HG03280 (cell line): ENCODE measurements at regions not wholly inside any gene's neighbourhood (a gene's known extent, or its start where the extent isn't known, plus 50 kb on each side); places are given as distances from the start of the nearest gene placed in this dataset.
"Not testable (repeated sequence)": the region's sequence is repeated elsewhere in the genome, so short reads cannot be mapped to it uniquely, and the experiment has no call there.

Experiments used
- ATAC-seq: cut with Tn5 transposase; IDR thresholded peaks from one replicate; pipeline ENCODE4 v1.9.1; 2021; ENCODE audit warnings: mild to moderate bottlenecking, moderate library complexity; ENCODE audit not compliant: unreplicated experiment

DNA sequence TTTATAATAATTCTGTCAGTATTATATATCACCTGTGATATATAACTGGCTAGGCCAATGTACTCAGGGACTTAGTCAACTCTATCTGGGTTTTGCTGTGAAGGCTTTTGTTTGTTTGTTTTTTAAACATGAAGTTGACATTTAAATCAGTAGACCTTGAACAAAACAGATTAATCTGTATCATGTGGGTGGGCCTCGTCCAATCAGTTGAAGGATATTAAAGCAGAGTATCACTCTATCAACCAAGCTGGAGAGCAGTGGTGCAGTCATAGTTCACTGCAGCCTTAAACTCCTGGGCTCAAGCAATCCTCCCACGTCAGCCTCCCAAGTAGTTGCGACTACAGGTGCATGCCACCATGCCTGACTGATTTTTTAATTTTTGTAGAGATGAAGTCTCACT is 870.2 kb downstream of the TYW1 start:
- ATAC-seq = no peak

GRCh38 chr7:67870396-67870795 is 873.8 kb downstream of the TYW1 start:
- no peak for ATAC-seq

GRCh38 chr7:67875558-67875957 is 878.9 kb downstream of the TYW1 start:
- ATAC-seq = no peak

DNA sequence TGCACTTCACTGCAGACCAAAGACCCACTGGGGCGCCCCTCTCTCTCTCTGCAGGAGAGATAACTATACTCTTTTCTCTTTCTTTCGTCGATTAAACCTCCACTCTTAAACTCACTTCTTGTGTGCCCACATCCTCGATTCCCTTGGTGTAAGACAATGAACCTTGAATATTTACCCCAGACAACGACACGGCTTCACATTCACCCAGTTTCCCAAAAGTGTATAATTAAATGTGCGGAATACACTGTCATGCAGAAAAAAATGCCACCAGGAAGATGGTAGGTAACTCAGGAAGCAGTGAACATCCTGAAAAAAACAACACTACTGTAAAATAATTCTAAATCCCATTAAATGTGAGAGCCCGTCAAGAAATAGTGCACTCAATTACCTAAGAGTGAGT is 882.2 kb downstream of the TYW1 start:
- no peak for ATAC-seq

GRCh38 chr7:67882843-67883242 is 886.2 kb downstream of the TYW1 start:
- ATAC-seq = no peak

DNA sequence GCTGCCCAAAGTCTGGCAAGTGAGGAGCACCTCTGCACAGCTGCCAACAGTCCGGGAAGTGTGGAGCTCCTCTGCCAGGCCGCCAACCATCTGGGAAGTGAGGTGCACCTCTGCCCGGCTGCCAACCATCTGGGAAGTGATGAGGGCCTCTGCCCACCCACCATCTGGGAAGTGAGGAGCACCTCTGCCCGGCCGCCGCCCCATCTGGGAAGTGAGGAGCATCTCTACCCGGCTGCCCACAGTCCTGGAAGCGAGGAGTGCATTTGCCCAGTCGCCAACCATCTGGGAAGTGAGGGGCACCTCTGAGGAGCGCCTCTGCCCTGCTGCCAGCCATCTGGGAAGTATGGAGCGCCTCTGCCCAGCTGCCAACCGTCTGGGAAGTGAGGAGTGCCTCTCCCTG is 893.7 kb downstream of the TYW1 start:
- ATAC-seq = no peak

- ATAC-seq = no peak
Observed at GRCh38 chr7:67894746-67895145, 898.1 kb downstream of the TYW1 start.

DNA sequence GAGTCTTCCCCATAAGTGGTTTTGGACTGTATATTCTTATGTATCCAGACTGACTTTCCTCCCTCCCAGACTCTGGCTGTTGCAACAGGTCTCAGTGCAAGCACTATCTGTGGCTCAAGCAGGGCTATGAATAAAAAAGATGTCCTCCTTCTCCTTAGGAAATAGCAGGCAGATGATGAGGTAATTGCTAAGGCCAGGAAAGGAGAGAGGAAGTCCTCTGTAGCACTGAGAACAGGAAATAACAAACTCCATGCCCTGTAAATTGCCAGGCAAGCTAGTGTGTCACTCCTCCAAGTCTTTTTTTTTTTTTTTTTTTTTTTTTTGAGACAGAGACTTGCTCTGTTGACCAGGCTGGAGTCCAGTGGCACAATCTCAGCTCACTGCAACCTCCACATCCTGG is 900.1 kb downstream of the TYW1 start:
- no peak for ATAC-seq

GRCh38 chr7:67900456-67900855 is 903.8 kb downstream of the TYW1 start:
- ATAC-seq = no peak

DNA sequence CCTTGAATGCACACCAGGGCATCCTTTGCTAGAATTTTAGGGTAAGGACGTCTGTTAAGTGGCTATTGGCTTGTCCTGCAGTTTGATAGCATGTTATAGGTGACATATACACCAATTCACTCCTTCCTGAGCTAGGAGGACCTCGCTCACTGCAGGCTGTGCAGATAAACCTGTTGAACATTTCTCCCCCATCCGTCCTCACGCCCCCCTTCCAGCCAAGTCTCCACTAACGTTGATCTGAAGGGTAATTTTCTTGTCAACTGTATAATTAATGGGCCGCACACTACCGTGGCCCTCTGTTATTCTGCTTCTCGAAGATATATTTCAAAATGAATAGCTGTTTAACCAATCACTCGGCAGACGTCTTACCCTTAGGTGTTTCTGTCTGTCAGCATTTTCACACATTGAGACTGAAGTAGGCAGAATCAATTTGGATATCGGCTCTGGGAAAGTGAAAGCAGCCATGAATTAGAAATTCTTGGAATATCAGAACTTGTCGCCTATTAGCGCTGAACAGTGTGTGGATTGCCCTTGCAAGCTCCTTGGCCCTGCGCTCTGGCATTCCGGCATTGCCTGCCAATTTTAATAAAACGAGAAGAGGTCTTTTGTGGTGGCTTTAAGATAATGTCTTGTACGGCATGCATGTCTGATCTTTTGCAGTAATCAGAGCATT is 905.3 kb downstream of the TYW1 start:
- no peak for ATAC-seq

DNA sequence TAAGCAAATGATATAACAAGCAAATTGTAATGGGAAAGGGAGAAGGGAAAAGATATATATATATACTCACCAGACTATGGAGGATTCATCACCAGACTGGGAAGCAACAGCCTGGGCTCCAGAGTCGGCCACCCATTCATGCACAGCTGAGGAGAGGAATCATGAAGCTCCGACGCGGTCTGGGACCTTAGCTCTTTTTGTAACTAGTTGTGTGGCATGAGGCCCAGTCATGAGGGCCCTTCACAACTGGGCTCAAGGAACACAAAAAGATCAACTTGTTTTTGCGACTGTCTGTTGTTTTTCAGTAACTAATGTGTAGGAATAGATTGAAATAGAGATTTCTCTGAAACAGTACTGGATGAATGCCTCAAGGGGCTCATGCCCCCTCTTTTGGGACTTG is 911.2 kb downstream of the TYW1 start:
- ATAC-seq = no peak

DNA sequence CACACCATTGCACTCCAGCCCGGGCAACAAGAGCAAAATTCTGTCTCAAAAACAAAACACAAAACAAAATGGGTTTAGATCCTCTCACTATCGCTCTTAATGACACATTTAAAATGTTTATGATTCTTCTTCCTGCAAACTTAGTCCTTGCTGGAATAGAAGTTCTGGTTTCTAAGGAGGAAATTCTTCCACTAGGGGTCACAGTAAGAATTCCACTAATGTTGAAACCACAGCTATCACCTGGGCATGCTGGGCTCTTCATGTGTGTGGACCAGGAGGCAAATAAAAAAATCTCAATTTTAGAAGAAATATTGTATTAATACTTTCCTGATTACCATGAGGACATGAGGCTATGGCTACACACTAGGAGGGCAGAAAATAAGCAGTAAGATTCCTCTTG is 915.8 kb downstream of the TYW1 start:
- ATAC-seq = no peak

DNA sequence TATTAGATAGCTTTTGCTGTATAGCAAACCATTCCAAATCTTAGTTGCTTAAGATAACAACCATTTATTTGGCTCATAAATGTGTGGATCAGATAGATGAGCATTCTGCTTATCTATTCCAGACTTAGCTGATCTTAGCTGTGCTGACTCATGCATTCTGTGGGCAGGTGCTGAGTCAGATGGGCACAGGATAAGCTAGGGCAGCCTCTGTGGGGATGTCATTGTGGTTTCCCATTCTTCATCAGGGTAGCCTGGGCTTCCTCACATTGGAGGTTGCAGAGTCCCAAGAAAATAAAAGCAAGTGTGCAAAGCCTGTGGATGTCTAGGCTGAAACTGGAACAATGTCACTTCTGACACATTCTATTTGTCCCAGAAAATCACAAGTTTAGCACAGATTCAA is 917.0 kb downstream of the TYW1 start:
- no peak for ATAC-seq

DNA sequence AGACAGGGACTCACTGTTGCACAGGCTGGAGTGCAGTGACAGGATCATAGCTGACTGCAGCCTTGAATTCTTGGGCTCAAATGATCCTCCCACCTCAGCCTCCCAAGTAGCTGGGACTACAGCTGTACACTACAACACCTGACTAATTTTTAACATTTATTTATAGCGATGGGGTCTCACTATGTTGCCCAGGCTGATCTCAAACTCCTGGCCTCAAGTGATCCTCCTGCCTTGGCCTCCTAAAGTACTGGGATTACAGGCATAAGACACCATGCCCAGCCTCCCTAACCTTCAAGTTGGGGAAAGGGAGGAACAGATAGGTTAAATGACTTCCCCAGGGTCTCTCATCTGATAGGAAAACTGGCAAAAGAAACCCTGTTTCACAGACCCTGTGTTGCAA is 919.5 kb downstream of the TYW1 start:
- ATAC-seq = not testable (repeated sequence)

GRCh38 chr7:67916571-67917436 is 920.2 kb downstream of the TYW1 start:
- no peak for ATAC-seq

DNA sequence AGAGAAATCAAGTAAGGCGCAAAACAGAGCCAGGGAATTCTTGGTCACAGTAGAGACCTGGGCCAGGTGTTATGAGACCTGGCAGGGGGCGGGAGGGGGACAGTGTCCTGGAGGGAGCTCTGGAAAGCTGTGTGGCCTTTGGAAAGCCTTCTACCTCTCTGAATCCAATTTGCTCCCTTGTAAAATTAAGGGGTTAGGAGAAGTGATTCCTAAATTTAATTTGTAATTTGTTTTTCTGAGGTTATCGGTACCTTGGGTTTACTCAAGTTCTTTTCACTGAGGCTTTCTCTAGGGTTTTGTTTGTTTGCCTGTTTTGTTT is 920.8 kb downstream of the TYW1 start:
- no peak for ATAC-seq

GRCh38 chr7:67918158-67918557 is 921.5 kb downstream of the TYW1 start:
- ATAC-seq = no peak

GRCh38 chr7:67923286-67923685 is 926.7 kb downstream of the TYW1 start:
- ATAC-seq = no peak

- no peak for ATAC-seq
Observed at GRCh38 chr7:67928141-67928540, 931.5 kb downstream of the TYW1 start.

DNA sequence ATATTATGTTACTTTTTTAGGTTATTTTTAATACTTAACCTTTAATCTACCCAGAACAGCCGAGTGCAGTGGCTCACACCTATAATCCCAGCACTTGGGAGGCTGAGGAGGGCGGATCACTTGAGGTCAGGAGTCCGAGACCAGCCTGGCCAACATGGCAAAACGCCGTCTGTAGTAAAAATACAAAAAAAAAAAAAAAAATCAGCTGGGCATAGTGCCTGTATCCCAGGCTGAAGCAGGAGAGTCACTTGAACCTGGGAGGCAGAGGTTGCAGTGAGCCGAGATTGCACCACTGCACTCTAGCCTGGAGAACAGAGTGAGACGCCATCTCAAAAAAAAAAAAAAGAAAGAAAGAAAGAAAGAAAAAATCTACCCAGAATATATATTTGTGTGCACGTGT is 939.8 kb downstream of the TYW1 start:
- ATAC-seq = not testable (repeated sequence)

DNA sequence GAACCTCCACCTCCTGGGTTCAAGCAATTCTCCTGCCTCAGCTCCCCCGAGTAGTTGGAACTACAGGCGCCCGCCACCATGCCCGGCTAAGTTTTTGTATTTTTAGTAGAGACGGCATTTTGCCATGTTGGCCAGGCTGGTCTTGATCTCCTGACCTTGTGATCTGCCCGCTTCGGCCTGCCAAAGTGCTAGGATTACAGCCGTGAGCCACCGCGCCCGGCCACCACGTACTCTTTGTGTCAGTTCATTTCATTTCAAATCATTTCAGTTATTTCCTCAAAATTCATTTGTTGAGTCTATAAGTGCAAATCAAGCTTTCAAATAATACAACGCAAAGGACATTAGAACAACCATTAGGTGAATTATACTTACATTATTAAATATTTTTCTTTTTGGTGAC is 943.8 kb downstream of the TYW1 start:
- ATAC-seq = no peak

DNA sequence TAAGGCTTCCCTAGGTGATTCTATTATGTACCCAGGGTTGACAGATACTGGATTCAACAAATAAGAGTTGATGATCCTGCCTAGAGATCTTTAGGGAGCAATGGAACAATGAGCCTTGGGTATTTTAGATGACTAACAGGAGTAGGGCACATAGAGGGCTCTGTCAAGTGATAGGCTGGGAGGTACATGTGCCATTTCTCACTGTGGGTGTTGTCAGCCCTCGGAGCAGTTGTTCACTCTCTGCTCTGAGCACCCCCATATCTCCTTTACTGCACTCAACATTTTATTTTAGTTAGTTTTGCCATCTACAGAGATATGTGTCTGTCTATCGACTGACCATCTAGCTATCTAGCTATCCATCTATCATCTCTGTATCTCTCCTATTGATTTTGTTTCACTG is 950.6 kb downstream of the TYW1 start:
- ATAC-seq = no peak

- ATAC-seq = no peak
Observed at GRCh38 chr7:67947646-67948045, 951.0 kb downstream of the TYW1 start.
